Peyer's patch (tissue), 4 donors: ENCODE measurements at regions not wholly inside any gene's neighbourhood (a gene's known extent, or its start where the extent isn't known, plus 50 kb on each side); places are given as distances from the start of the nearest gene placed in this dataset.

ENCODE experiments used
- DNase-seq, 3 donors: peaks; one replicate each; pipeline ENCODE4 v3.0.0-alpha.2; 2017 to 2019
- H3K27ac ChIP-seq, 4 donors: fragments of 200-600 bp; sonication (generic); one replicate each; pipeline ENCODE4 v1.5.1; 2016 to 2019
- H3K27me3 ChIP-seq, 2 donors: fragments of 200-600 bp; sonication (generic); one replicate each; pipeline ENCODE4 v1.5.1; 2019
- H3K36me3 ChIP-seq, 3 donors: fragments of 200-600 bp; sonication (generic); one replicate each; pipeline ENCODE4 v1.5.1; 2016 to 2019
- H3K4me1 ChIP-seq, 4 donors: fragments of 200-600 bp; sonication (generic); one replicate each; pipeline ENCODE4 v1.5.1; 2016 to 2019
- H3K4me3 ChIP-seq, 4 donors: fragments of 200-600 bp; sonication (generic); 1 replicate in 3 of 4; 2 replicates in 1 of 4; pipeline ENCODE4 v1.5.1; 2016 to 2019; ENCODE audit warnings: mild to moderate bottlenecking in 1 of 4
- H3K9me3 ChIP-seq, 4 donors: fragments of 200-600 bp; sonication (generic); one replicate each; pipeline ENCODE4 v1.5.1; 2016 to 2019; ENCODE audit warnings: mild to moderate bottlenecking in 1 of 4
- CTCF ChIP-seq, 6 experiments: fragments of 450-650 bp in 4 of 6; fragments of 200-600 bp in 2 of 6; sonication (generic) in 1 of 6; IDR thresholded peaks; one replicate each; pipeline ENCODE4 v1.5.1; 2017 to 2019; ENCODE audit warnings: antibody characterized with exemption in 6 of 6, mild to moderate bottlenecking in 3 of 6, moderate library complexity in 1 of 6
- POLR2A ChIP-seq, 2 donors: fragments of 450-650 bp; IDR thresholded peaks; one replicate each; pipeline ENCODE4 v1.5.1; 2017; ENCODE audit warnings: antibody characterized with exemption in 2 of 2, mild to moderate bottlenecking in 2 of 2, moderate library complexity in 2 of 2

DNA sequence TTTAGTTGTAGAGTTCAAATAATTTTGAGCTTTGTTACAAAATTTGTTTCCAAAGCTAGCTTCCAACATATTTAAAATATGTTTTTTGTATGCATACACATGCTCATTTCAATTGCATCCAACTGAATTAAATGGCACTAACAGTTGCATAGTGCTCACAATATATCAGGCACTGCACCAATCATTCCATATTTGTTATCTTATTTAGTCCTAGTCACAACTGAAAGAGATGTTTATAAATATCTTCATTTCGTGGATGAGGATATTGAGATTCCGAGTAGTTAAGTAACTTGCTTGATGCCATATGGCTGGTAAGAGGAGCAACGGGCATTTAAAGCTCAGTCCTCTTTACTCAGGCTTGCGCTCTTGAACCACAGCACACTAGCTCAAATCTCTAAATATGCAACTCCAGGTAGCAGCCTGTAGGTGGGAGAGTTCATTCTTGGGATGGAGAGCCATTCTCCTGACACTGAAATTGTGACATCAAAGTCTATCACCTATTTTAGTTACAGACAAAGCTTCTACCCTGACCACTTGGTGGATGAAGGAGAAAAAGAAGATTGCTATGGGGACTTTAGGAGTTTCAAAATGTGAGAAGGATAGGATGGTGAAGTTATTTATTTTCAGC lies 118.0 kb upstream of the CA10 start:
- Histone ChIP-seq H3K4me1 (no peaks in the 10 kb centered on the region), H3K27me3 (no peaks in the 10 kb centered on the region), H3K27ac (no peak overlapping the region), H3K9me3 (no peaks in the 10 kb centered on the region), H3K36me3 (no peaks in the 10 kb centered on the region), H3K4me3 (no peak overlapping the region)
- no peak for DNase-seq
- TF ChIP-seq POLR2A (IDR thresholded peaks at IDR 0.05) (no peak), CTCF (IDR thresholded peaks at IDR 0.05) (no peak)

GRCh38 chr17:52271781-52272180 lies 113.3 kb upstream of the CA10 start:
- Histone ChIP-seq H3K4me1 (no peaks in the 10 kb centered on the region), H3K27ac (no peak overlapping the region), H3K9me3 (no peaks in the 10 kb centered on the region), H3K36me3 (no peaks in the 10 kb centered on the region), H3K27me3 (no peaks in the 10 kb centered on the region), H3K4me3 (no peak overlapping the region)
- no peak for DNase-seq
- TF ChIP-seq CTCF (IDR thresholded peaks at IDR 0.05) (no peak), POLR2A (IDR thresholded peaks at IDR 0.05) (no peak)

DNA sequence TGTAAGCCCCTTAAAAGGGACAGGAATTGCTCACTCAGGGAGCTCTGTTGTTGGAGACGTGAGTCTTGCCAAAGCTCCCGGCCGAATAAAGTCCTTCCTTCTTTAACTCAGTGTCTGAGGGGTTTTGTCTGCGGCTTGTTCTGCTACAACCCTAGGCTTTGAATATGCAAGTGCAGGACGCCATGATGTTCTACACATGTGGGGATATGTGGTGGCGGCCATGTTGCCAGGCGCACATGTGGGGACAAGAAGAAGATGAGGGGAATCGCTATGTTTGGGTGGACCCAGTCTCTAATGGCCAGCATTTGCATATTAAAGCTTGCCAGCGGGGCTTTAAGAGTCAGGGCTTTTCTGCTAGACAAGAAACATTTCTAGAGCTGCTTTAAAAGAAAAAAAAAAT lies 96.8 kb upstream of the CA10 start:
- TF ChIP-seq POLR2A (IDR thresholded peaks at IDR 0.05) = no peak
- TF ChIP-seq CTCF (IDR thresholded peaks at IDR 0.05) = no peak
- H3K27me3 ChIP-seq = no peaks in the 10 kb centered on the region
- H3K4me1 ChIP-seq = no peaks in the 10 kb centered on the region
- no peak overlapping the region for H3K4me3 ChIP-seq
- H3K36me3 ChIP-seq = no peaks in the 10 kb centered on the region
- no peak for DNase-seq
- no peak overlapping the region for H3K27ac ChIP-seq
- H3K9me3 ChIP-seq = no peaks in the 10 kb centered on the region

DNA sequence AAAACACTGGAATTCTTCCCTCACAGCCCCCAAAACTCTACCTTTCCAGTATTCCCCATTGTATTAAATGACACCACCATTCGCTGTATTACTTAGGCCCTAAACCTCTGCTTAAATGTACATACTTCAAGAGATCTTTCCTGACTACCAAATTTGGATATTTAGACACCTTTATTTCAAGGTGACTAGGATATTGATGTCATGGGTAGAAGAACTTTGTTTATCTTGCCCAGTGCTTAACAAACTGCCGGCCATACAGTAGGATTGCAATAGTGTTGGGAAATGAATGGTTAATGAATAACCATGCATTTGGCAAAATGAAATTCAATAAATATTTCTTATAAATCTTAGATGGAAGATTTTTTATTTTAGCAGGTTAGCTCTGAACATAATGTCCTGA lies 86.2 kb upstream of the CA10 start:
- no peak for DNase-seq
- H3K9me3 ChIP-seq = no peaks in the 10 kb centered on the region
- H3K36me3 ChIP-seq = no peaks in the 10 kb centered on the region
- TF ChIP-seq CTCF (IDR thresholded peaks at IDR 0.05) (no peak), POLR2A (IDR thresholded peaks at IDR 0.05) (no peak)
- no peak overlapping the region for H3K4me3 ChIP-seq
- H3K27me3 ChIP-seq = no peaks in the 10 kb centered on the region
- H3K4me1 ChIP-seq = no peaks in the 10 kb centered on the region
- no peak overlapping the region for H3K27ac ChIP-seq

GRCh38 chr17:52242268-52242667 lies 83.8 kb upstream of the CA10 start:
- Histone ChIP-seq H3K27ac (no peak overlapping the region), H3K9me3 (no peaks in the 10 kb centered on the region), H3K36me3 (no peaks in the 10 kb centered on the region), H3K27me3 (no peaks in the 10 kb centered on the region), H3K4me3 (no peak overlapping the region), H3K4me1 (no peaks in the 10 kb centered on the region)
- no peak for DNase-seq
- TF ChIP-seq CTCF (IDR thresholded peaks at IDR 0.05) (no peak), POLR2A (IDR thresholded peaks at IDR 0.05) (no peak)

DNA sequence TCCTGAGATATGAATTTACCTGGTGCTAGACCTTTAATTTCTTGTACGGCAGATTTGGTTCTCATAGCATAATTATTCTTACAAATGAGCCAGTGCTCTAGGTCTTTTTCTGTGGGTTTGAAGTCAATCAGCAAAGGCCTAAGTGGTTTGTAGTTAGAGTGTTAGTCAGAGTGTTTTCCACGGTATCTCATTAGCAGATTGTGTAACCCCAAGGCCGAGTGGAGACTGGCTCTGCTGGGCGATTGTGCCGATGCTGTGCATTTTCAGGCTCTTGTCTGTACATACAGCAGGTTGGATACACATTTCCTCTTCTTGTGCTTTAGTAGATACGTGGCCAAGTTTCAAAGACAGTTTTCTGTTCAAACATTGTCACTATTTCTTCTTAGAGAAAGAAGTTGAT lies 78.6 kb upstream of the CA10 start:
- Histone ChIP-seq H3K4me1 (no peaks in the 10 kb centered on the region), H3K9me3 (no peaks in the 10 kb centered on the region), H3K27ac (no peak overlapping the region), H3K36me3 (no peaks in the 10 kb centered on the region), H3K27me3 (no peaks in the 10 kb centered on the region), H3K4me3 (no peak overlapping the region)
- no peak for DNase-seq
- TF ChIP-seq CTCF (IDR thresholded peaks at IDR 0.05) (no peak), POLR2A (IDR thresholded peaks at IDR 0.05) (no peak)
